Transverse colon (tissue), 4 donors: ENCODE measurements at regions not wholly inside any gene's neighbourhood (a gene's known extent, or its start where the extent isn't known, plus 50 kb on each side); places are given as distances from the start of the nearest gene placed in this dataset.

ENCODE experiments used
- CTCF ChIP-seq, 5 experiments: fragments of 200-600 bp in 3 of 5; fragments of 450-650 bp in 2 of 5; sonication (generic) in 3 of 5; IDR thresholded peaks; 1 replicate in 2 of 5; 2 replicates in 3 of 5; pipeline ENCODE4 v1.5.1; 2016 to 2017; ENCODE audit warnings: antibody characterized with exemption in 5 of 5, inconsistent platforms in 3 of 5, mild to moderate bottlenecking in 2 of 5, moderate library complexity in 1 of 5
- EP300 ChIP-seq: sonication (generic); formaldehyde crosslinking; IDR thresholded peaks from one replicate; pipeline ENCODE4 v1.6.1; 2017; ENCODE audit warnings: antibody characterized with exemption, low read depth
- POLR2A ChIP-seq: fragments of 450-650 bp; IDR thresholded peaks from one replicate; pipeline ENCODE4 v1.6.1; 2016; ENCODE audit warnings: antibody characterized with exemption, mild to moderate bottlenecking, moderate library complexity
- POLR2AphosphoS5 ChIP-seq, 3 donors: sonication (generic); formaldehyde crosslinking; IDR thresholded peaks; one replicate each; pipeline ENCODE4 v1.6.1; 2016; ENCODE audit warnings: antibody characterized with exemption in 3 of 3

GRCh38 chr13:111521691-111522229 is 201.3 kb downstream of the TEX29 start:
- TF ChIP-seq CTCF (IDR thresholded peaks at IDR 0.05), result no peak
- no peak for TF ChIP-seq EP300
- no peak for TF ChIP-seq POLR2A
- TF ChIP-seq POLR2AphosphoS5 (IDR thresholded peaks at IDR 0.05), result no peak
